Activated naive CD4-positive, alpha-beta T cell treated with anti-CD3 and anti-CD28 coated beads for 36 hours (primary cell): ENCODE measurements at regions not wholly inside any gene's neighbourhood (a gene's known extent, or its start where the extent isn't known, plus 50 kb on each side); places are given as distances from the start of the nearest gene placed in this dataset.

Experiments
- CTCF ChIA-PET: fragments of 350-600 bp; sonication (Branson Sonifier 250); formaldehyde crosslinking; loops from one replicate; lab custom pipeline; 2021; ENCODE audit warnings: antibody characterized with exemption; lab: Charles Lee
- DNase-seq: peaks from one replicate; pipeline ENCODE4 v3.0.0-alpha.2; 2020
- H3K27ac Mint-ChIP-seq: one replicate; pipeline ENCODE4 v1.8.0; 2021; ENCODE audit warnings: mild to moderate bottlenecking, mixed read lengths
- H3K27me3 Mint-ChIP-seq: one replicate; pipeline ENCODE4 v1.8.0; 2021; ENCODE audit warnings: low read depth, mixed read lengths
- H3K36me3 Mint-ChIP-seq: one replicate; pipeline ENCODE4 v1.8.0; 2021; ENCODE audit warnings: low read depth, mixed read lengths
- H3K4me1 Mint-ChIP-seq: one replicate; pipeline ENCODE4 v1.8.0; 2021; ENCODE audit warnings: low read depth, mixed read lengths
- H3K4me3 Mint-ChIP-seq: one replicate; pipeline ENCODE4 v1.8.0; 2021; ENCODE audit warnings: mild to moderate bottlenecking, moderate library complexity, mixed read lengths
- H3K9me3 Mint-ChIP-seq: one replicate; pipeline ENCODE4 v1.8.0; 2021; ENCODE audit warnings: mixed read lengths
- intact Hi-C: fragments of 100-400 bp; cut with micrococcal nuclease; formaldehyde crosslinking; loops from one replicate; pipeline ENCODE4 v1.15.1; 2023

GRCh38 chr4:177945268-177945667 is 503.0 kb upstream of the AGA start:
- no peak overlapping the region for H3K4me3 Mint-ChIP-seq
- H3K9me3 Mint-ChIP-seq, result no peaks in the 10 kb centered on the region
- no peaks in the 10 kb centered on the region for H3K27me3 Mint-ChIP-seq
- H3K36me3 Mint-ChIP-seq, result no peaks in the 10 kb centered on the region
- H3K27ac Mint-ChIP-seq, result no peak overlapping the region
- no peak for DNase-seq
- no peaks in the 10 kb centered on the region for H3K4me1 Mint-ChIP-seq
- CTCF ChIA-PET, result no interaction called here
- intact Hi-C loops, result no loop called here

- Mint-ChIP-seq H3K36me3 (no peaks in the 10 kb centered on the region), H3K4me3 (no peak overlapping the region), H3K27me3 (no peaks in the 10 kb centered on the region), H3K27ac (no peak overlapping the region), H3K4me1 (no peaks in the 10 kb centered on the region), H3K9me3 (no peaks in the 10 kb centered on the region)
- CTCF ChIA-PET, result no interaction called here
- intact Hi-C loops, result no loop called here
- no peak for DNase-seq
These were observed 505.4 kb upstream of the AGA start for GRCh38 chr4:177947607-177948006.

- CTCF ChIA-PET, result no interaction called here
- no peak overlapping the region for H3K4me3 Mint-ChIP-seq
These were observed 506.6 kb upstream of the AGA start for GRCh38 chr4:177948853-177949252.

GRCh38 chr4:177951026-177951425 is 508.8 kb upstream of the AGA start:
- no peaks in the 10 kb centered on the region for H3K4me1 Mint-ChIP-seq
- no peaks in the 10 kb centered on the region for H3K27me3 Mint-ChIP-seq
- H3K27ac Mint-ChIP-seq, result no peak overlapping the region
- CTCF ChIA-PET, result no interaction called here
- no peaks in the 10 kb centered on the region for H3K9me3 Mint-ChIP-seq
- intact Hi-C loops, result no loop called here
- DNase-seq, result no peak
- no peaks in the 10 kb centered on the region for H3K36me3 Mint-ChIP-seq
- H3K4me3 Mint-ChIP-seq, result no peak overlapping the region

More at GRCh38 chr4:177948853-177949252, 506.6 kb upstream of the AGA start:
- intact Hi-C loops, result no loop called here
- H3K9me3 Mint-ChIP-seq, result no peaks in the 10 kb centered on the region
- H3K4me1 Mint-ChIP-seq, result no peaks in the 10 kb centered on the region
- H3K27me3 Mint-ChIP-seq, result no peaks in the 10 kb centered on the region
- H3K36me3 Mint-ChIP-seq, result no peaks in the 10 kb centered on the region
- DNase-seq, result no peak
- H3K27ac Mint-ChIP-seq, result no peak overlapping the region

- no peak overlapping the region for H3K4me3 Mint-ChIP-seq
These were observed 510.5 kb upstream of the AGA start for GRCh38 chr4:177952723-177953122.

GRCh38 chr4:177957596-177958360 is 515.5 kb upstream of the AGA start:
- no peaks in the 10 kb centered on the region for H3K27me3 Mint-ChIP-seq
- peaks cover 2% of the 10 kb centered on the region for H3K9me3 Mint-ChIP-seq
- CTCF ChIA-PET, result no interaction called here
- no peaks in the 10 kb centered on the region for H3K4me1 Mint-ChIP-seq
- H3K4me3 Mint-ChIP-seq, result no peak overlapping the region
- no peaks in the 10 kb centered on the region for H3K36me3 Mint-ChIP-seq
- H3K27ac Mint-ChIP-seq, result no peak overlapping the region
- intact Hi-C loops, result no loop called here
- no peak for DNase-seq

More at GRCh38 chr4:177952723-177953122, 510.5 kb upstream of the AGA start:
- CTCF ChIA-PET, result no interaction called here
- Mint-ChIP-seq H3K27me3 (no peaks in the 10 kb centered on the region), H3K9me3 (no peaks in the 10 kb centered on the region), H3K27ac (no peak overlapping the region), H3K4me1 (no peaks in the 10 kb centered on the region), H3K36me3 (no peaks in the 10 kb centered on the region)
- intact Hi-C loops, result no loop called here
- no peak for DNase-seq

GRCh38 chr4:177960566-177960965 is 518.3 kb upstream of the AGA start:
- DNase-seq, result no peak
- no peaks in the 10 kb centered on the region for H3K27me3 Mint-ChIP-seq
- no peak overlapping the region for H3K4me3 Mint-ChIP-seq
- no peaks in the 10 kb centered on the region for H3K36me3 Mint-ChIP-seq
- no peak overlapping the region for H3K27ac Mint-ChIP-seq
- CTCF ChIA-PET, result no interaction called here
- peaks cover 2% of the 10 kb centered on the region for H3K9me3 Mint-ChIP-seq
- H3K4me1 Mint-ChIP-seq, result no peaks in the 10 kb centered on the region
- intact Hi-C loops, result no loop called here

- no peak overlapping the region for H3K27ac Mint-ChIP-seq
- no peaks in the 10 kb centered on the region for H3K36me3 Mint-ChIP-seq
- intact Hi-C loops, result no loop called here
- no peak overlapping the region for H3K4me3 Mint-ChIP-seq
- CTCF ChIA-PET, result no interaction called here
- no peak for DNase-seq
- no peaks in the 10 kb centered on the region for H3K4me1 Mint-ChIP-seq
- peaks cover 2% of the 10 kb centered on the region for H3K9me3 Mint-ChIP-seq
- H3K27me3 Mint-ChIP-seq, result no peaks in the 10 kb centered on the region
These were observed 519.6 kb upstream of the AGA start for GRCh38 chr4:177961761-177962380.

- Mint-ChIP-seq H3K4me3 (no peak overlapping the region), H3K9me3 (peaks cover 2% of the 10 kb centered on the region), H3K36me3 (no peaks in the 10 kb centered on the region), H3K27me3 (no peaks in the 10 kb centered on the region), H3K27ac (no peak overlapping the region), H3K4me1 (no peaks in the 10 kb centered on the region)
- CTCF ChIA-PET, result interaction anchor here (0.6 kb wide), 1 partner anchor 407 kb away, joined by 3 read pairs; no protein-coding TSS in a partner anchor
- intact Hi-C loops, result no loop called here
- no peak for DNase-seq
These were observed 521.8 kb upstream of the AGA start for GRCh38 chr4:177964061-177964460.

- H3K9me3 Mint-ChIP-seq, result peaks cover 2% of the 10 kb centered on the region
- H3K4me1 Mint-ChIP-seq, result no peaks in the 10 kb centered on the region
- H3K4me3 Mint-ChIP-seq, result no peak overlapping the region
- no peaks in the 10 kb centered on the region for H3K27me3 Mint-ChIP-seq
- H3K36me3 Mint-ChIP-seq, result no peaks in the 10 kb centered on the region
- intact Hi-C loops, result no loop called here
- CTCF ChIA-PET, result no interaction called here
- no peak overlapping the region for H3K27ac Mint-ChIP-seq
- DNase-seq, result no peak
These were observed 522.5 kb upstream of the AGA start for GRCh38 chr4:177964693-177965168.

- Mint-ChIP-seq H3K27ac (no peak overlapping the region), H3K36me3 (no peaks in the 10 kb centered on the region), H3K27me3 (no peaks in the 10 kb centered on the region), H3K4me1 (no peaks in the 10 kb centered on the region), H3K4me3 (no peak overlapping the region), H3K9me3 (peaks cover 2% of the 10 kb centered on the region)
- DNase-seq, result no peak
- CTCF ChIA-PET, result interaction anchor here (0.7 kb wide), 1 partner anchor 413 kb away, joined by 3 read pairs; no protein-coding TSS in a partner anchor
- intact Hi-C loops, result no loop called here
These were observed 525.1 kb upstream of the AGA start for GRCh38 chr4:177967328-177967727.

- CTCF ChIA-PET, result no interaction called here
- Mint-ChIP-seq H3K4me1 (no peaks in the 10 kb centered on the region), H3K27me3 (no peaks in the 10 kb centered on the region), H3K9me3 (no peaks in the 10 kb centered on the region), H3K36me3 (no peaks in the 10 kb centered on the region), H3K4me3 (no peak overlapping the region), H3K27ac (no peak overlapping the region)
- intact Hi-C loops, result no loop called here
- DNase-seq, result no peak
These were observed 526.7 kb upstream of the AGA start for GRCh38 chr4:177968817-177969442.
